PC-3 (cell line): ENCODE measurements at regions not wholly inside any gene's neighbourhood (a gene's known extent, or its start where the extent isn't known, plus 50 kb on each side); places are given as distances from the start of the nearest gene placed in this dataset.

Source experiments
- ATAC-seq: fragments of 200-7000 bp; cut with Tn5 transposase; 2 replicates; pipeline ENCODE4 v1.9.1; 2020; ENCODE audit warnings: mild to moderate bottlenecking, moderate library complexity
- BruUV-seq: library from RNA; stranded (reverse); fragments of 400-500 nt; replicated peaks from 2 replicates; lab custom pipeline; 2021; lab: Mats Ljungman, UMichigan
- CTCF ChIA-PET: fragments of 300-600 bp; sonication (Branson Sonifier 250); formaldehyde crosslinking; loops from one replicate; lab custom pipeline; 2022; ENCODE audit warnings: antibody characterized with exemption; lab: Charles Lee
- POLR2A ChIA-PET: fragments of 300-600 bp; sonication (Branson Sonifier 250); formaldehyde crosslinking; loops from one replicate; lab custom pipeline; 2022; ENCODE audit warnings: antibody characterized with exemption; ENCODE audit not compliant: unreplicated experiment; lab: Charles Lee
- DNase-seq: peaks from one replicate; pipeline ENCODE4 v3.0.0-alpha.2; 2015
- H2AFZ ChIP-seq: fragments of 300-600 bp; sonication (generic); 2 replicates; pipeline ENCODE4 v1.6.0; 2016; ENCODE audit warnings: antibody characterized with exemption, low read length
- H3F3A ChIP-seq: fragments of 300-600 bp; sonication (generic); one replicate; pipeline ENCODE4 v1.6.0; 2017; ENCODE audit warnings: antibody characterized with exemption, low read length, control low read depth, mild to moderate bottlenecking; ENCODE audit not compliant: unreplicated experiment
- H3K27ac ChIP-seq: fragments of 300-600 bp; sonication (generic); 2 replicates; pipeline ENCODE4 v1.5.1; 2016; ENCODE audit warnings: mild to moderate bottlenecking, low read length
- H3K27me3 ChIP-seq: fragments of 300-600 bp; sonication (generic); 2 replicates; pipeline ENCODE4 v1.6.1; 2016; ENCODE audit warnings: low read length, mixed read lengths
- H3K36me3 ChIP-seq: fragments of 300-600 bp; sonication (generic); 2 replicates; pipeline ENCODE4 v1.6.1; 2016; ENCODE audit warnings: low read depth, mixed run types, low read length, mixed read lengths
- H3K4me1 ChIP-seq: fragments of 300-600 bp; sonication (generic); 2 replicates; pipeline ENCODE4 v1.5.1; 2016; ENCODE audit warnings: low read length; ENCODE audit not compliant: insufficient read depth
- H3K4me2 ChIP-seq: fragments of 300-600 bp; sonication (generic); 2 replicates; pipeline ENCODE4 v1.6.0; 2016; ENCODE audit warnings: low read length
- H3K4me3 ChIP-seq: fragments of 300-600 bp; sonication (generic); 2 replicates; pipeline ENCODE4 v1.5.1; 2016; ENCODE audit warnings: mild to moderate bottlenecking, low read length, mixed read lengths
- H3K79me2 ChIP-seq: fragments of 300-600 bp; sonication (generic); 2 replicates; pipeline ENCODE4 v1.6.1; 2017; ENCODE audit warnings: low read length, mixed read lengths
- H3K9ac ChIP-seq: fragments of 300-600 bp; sonication (generic); 2 replicates; pipeline ENCODE4 v1.6.0; 2016; ENCODE audit warnings: mild to moderate bottlenecking, low read length
- H3K9me2 ChIP-seq: fragments of 300-600 bp; sonication (generic); replicated peaks from 2 replicates; pipeline ENCODE4 v1.6.1; 2016; ENCODE audit warnings: mixed run types, low read length, mixed read lengths
- H3K9me3 ChIP-seq: fragments of 300-600 bp; sonication (generic); 2 replicates; pipeline ENCODE4 v1.6.1; 2016; ENCODE audit warnings: low read length, mixed read lengths
- H4K20me1 ChIP-seq: fragments of 300-600 bp; sonication (generic); 2 replicates; pipeline ENCODE4 v1.6.1; 2016; ENCODE audit warnings: low read length, mixed read lengths
- CTCF ChIP-seq: fragments of 300-600 bp; sonication (generic); conservative IDR thresholded peaks from 2 replicates; pipeline ENCODE4 v1.5.1; 2017; ENCODE audit warnings: antibody characterized with exemption, low read depth, mild to moderate bottlenecking, low read length
- EZH2 ChIP-seq: fragments of 300-600 bp; sonication (generic); IDR thresholded peaks from one replicate; pipeline ENCODE4 v1.6.1; 2017; ENCODE audit warnings: antibody characterized with exemption, mild to moderate bottlenecking, low read length; ENCODE audit not compliant: unreplicated experiment
- EZH2phosphoT487 ChIP-seq: fragments of 300-600 bp; sonication (generic); IDR thresholded peaks from 2 replicates; pipeline ENCODE4 v1.6.1; 2018; ENCODE audit warnings: mild to moderate bottlenecking, antibody characterized with exemption, low read length, borderline replicate concordance
- intact Hi-C: fragments of 100-400 bp; cut with micrococcal nuclease; formaldehyde crosslinking; loops from 2 replicates; pipeline ENCODE4 v1.9.0; 2023

GRCh38 chr4:181470306-181470705 is 772.9 kb upstream of the TENM3 start:
- TF ChIP-seq CTCF, result no peak
- TF ChIP-seq EZH2, result no peak
- no peak for TF ChIP-seq EZH2phosphoT487
- no peak for ATAC-seq
- Histone ChIP-seq H3F3A (no peaks in the 10 kb centered on the region), H3K36me3 (no peaks in the 10 kb centered on the region), H3K9me2 (no peaks in the 10 kb centered on the region), H3K4me3 (no peak overlapping the region), H3K4me1 (no peaks in the 10 kb centered on the region), H3K4me2 (no peak overlapping the region), H3K79me2 (no peaks in the 10 kb centered on the region), H3K9ac (no peak overlapping the region), H4K20me1 (no peaks in the 10 kb centered on the region), H2AFZ (no peak overlapping the region), H3K27ac (no peak overlapping the region), H3K27me3 (no peaks in the 10 kb centered on the region), H3K9me3 (no peaks in the 10 kb centered on the region)
- BruUV-seq, result no TSS peak
- intact Hi-C loops, result no loop called here
- no peak for DNase-seq
- ChIA-PET CTCF (interaction anchor here (0.6 kb wide), 1 partner anchor 918 kb away, joined by 3 read pairs; no protein-coding TSS in a partner anchor), POLR2A (no interaction called here)

- DNase-seq (no peak), ATAC-seq (no peak)
- no peak overlapping the region for H3K4me2 ChIP-seq
- no peaks in the 10 kb centered on the region for H3F3A ChIP-seq
- no peak overlapping the region for H3K9ac ChIP-seq
- POLR2A ChIA-PET, result no interaction called here
- CTCF ChIA-PET, result no interaction called here
- BruUV-seq, result no TSS peak
- H3K27me3 ChIP-seq, result no peaks in the 10 kb centered on the region
- TF ChIP-seq EZH2, result no peak
- TF ChIP-seq EZH2phosphoT487, result no peak
- TF ChIP-seq CTCF, result no peak
- H3K36me3 ChIP-seq, result no peaks in the 10 kb centered on the region
- H3K9me3 ChIP-seq, result no peaks in the 10 kb centered on the region
- H2AFZ ChIP-seq, result no peak overlapping the region
- H4K20me1 ChIP-seq, result no peaks in the 10 kb centered on the region
- no peaks in the 10 kb centered on the region for H3K9me2 ChIP-seq
- H3K4me3 ChIP-seq, result no peak overlapping the region
- no peak overlapping the region for H3K27ac ChIP-seq
- no peaks in the 10 kb centered on the region for H3K4me1 ChIP-seq
- intact Hi-C loops, result no loop called here
- H3K79me2 ChIP-seq, result no peaks in the 10 kb centered on the region
These were observed 767.8 kb upstream of the TENM3 start for GRCh38 chr4:181475359-181475758.

- Histone ChIP-seq H3K4me3 (no peak overlapping the region), H3K4me2 (no peak overlapping the region), H3K27ac (no peak overlapping the region), H2AFZ (no peak overlapping the region), H3K9ac (no peak overlapping the region), H3K36me3 (no peaks in the 10 kb centered on the region), H3K9me3 (no peaks in the 10 kb centered on the region), H3K4me1 (no peaks in the 10 kb centered on the region), H3K27me3 (no peaks in the 10 kb centered on the region), H4K20me1 (no peaks in the 10 kb centered on the region), H3K79me2 (no peaks in the 10 kb centered on the region), H3F3A (no peaks in the 10 kb centered on the region), H3K9me2 (no peaks in the 10 kb centered on the region)
- ChIA-PET POLR2A (no interaction called here), CTCF (no interaction called here)
- DNase-seq (no peak), ATAC-seq (no peak)
- no TSS peak for BruUV-seq
- TF ChIP-seq EZH2phosphoT487 (no peak), EZH2 (no peak), CTCF (no peak)
- intact Hi-C loops, result no loop called here
These were observed 767.3 kb upstream of the TENM3 start for GRCh38 chr4:181475781-181476507.
